GM12873 (cell line): ENCODE measurements at regions not wholly inside any gene's neighbourhood (a gene's known extent, or its start where the extent isn't known, plus 50 kb on each side); places are given as distances from the start of the nearest gene placed in this dataset.

Source experiments
- CTCF ChIP-seq: IDR thresholded peaks from 2 replicates; pipeline ENCODE4 v1.5.1; 2012; ENCODE audit warnings: low read depth, mild to moderate bottlenecking, moderate library complexity, low read length, control low read depth; ENCODE audit not compliant: insufficient read depth; ENCODE audit errors: missing control alignments

GRCh38 chr3:95437409-95437808, 1374.5 kb downstream of the NSUN3 start:
- TF ChIP-seq CTCF = no peak

GRCh38 chr3:95438274-95438673, 1375.4 kb downstream of the NSUN3 start:
- TF ChIP-seq CTCF = no peak

GRCh38 chr3:95442766-95443165, 1371.6 kb upstream of the EPHA6 start:
- no peak for TF ChIP-seq CTCF

- TF ChIP-seq CTCF = no peak
These were observed 1364.6 kb upstream of the EPHA6 start for GRCh38 chr3:95449841-95450240.

GRCh38 chr3:95453242-95453641, 1361.2 kb upstream of the EPHA6 start:
- no peak for TF ChIP-seq CTCF

GRCh38 chr3:95456835-95457234, 1357.6 kb upstream of the EPHA6 start:
- TF ChIP-seq CTCF = no peak

- TF ChIP-seq CTCF = no peak
These were observed 1354.7 kb upstream of the EPHA6 start for GRCh38 chr3:95459706-95460105.

GRCh38 chr3:95460274-95460673, 1354.1 kb upstream of the EPHA6 start:
- TF ChIP-seq CTCF = no peak
